HG03520 (cell line): ENCODE measurements at regions not wholly inside any gene's neighbourhood (a gene's known extent, or its start where the extent isn't known, plus 50 kb on each side); places are given as distances from the start of the nearest gene placed in this dataset.

Experiments used
- ATAC-seq: cut with Tn5 transposase; IDR thresholded peaks from one replicate; pipeline ENCODE4 v1.9.1; 2021; ENCODE audit warnings: mild to moderate bottlenecking, moderate library complexity; ENCODE audit not compliant: unreplicated experiment

- ATAC-seq: no peak
Observed at GRCh38 chr2:147384659-147385058, 460.2 kb upstream of the ACVR2A start.

- no peak for ATAC-seq
Observed at GRCh38 chr2:147382322-147382948, 462.4 kb upstream of the ACVR2A start.

- ATAC-seq: no peak
Observed at GRCh38 chr2:147378403-147378802, 466.4 kb upstream of the ACVR2A start.

GRCh38 chr2:147375073-147375472 is 469.8 kb upstream of the ACVR2A start:
- ATAC-seq: no peak

- no peak for ATAC-seq
Observed at GRCh38 chr2:147374423-147374811, 470.4 kb upstream of the ACVR2A start.

- no peak for ATAC-seq
Observed at GRCh38 chr2:147373800-147374422, 470.9 kb upstream of the ACVR2A start.

- no peak for ATAC-seq
Observed at GRCh38 chr2:147368306-147368705, 476.5 kb upstream of the ACVR2A start.

GRCh38 chr2:147366279-147366678 is 478.6 kb upstream of the ACVR2A start:
- ATAC-seq: no peak

- no peak for ATAC-seq
Observed at GRCh38 chr2:147365622-147366021, 479.2 kb upstream of the ACVR2A start.

GRCh38 chr2:147364597-147364996 is 480.2 kb upstream of the ACVR2A start:
- ATAC-seq: no peak

- no peak for ATAC-seq
Observed at GRCh38 chr2:147363181-147363580, 481.6 kb upstream of the ACVR2A start.

- ATAC-seq: no peak
Observed at GRCh38 chr2:147358375-147358774, 486.5 kb upstream of the ACVR2A start.

GRCh38 chr2:147356157-147356556 is 488.7 kb upstream of the ACVR2A start:
- ATAC-seq: no peak

GRCh38 chr2:147355706-147356105 is 489.1 kb upstream of the ACVR2A start:
- no peak for ATAC-seq

- ATAC-seq: no peak
Observed at GRCh38 chr2:147353072-147353381, 491.8 kb upstream of the ACVR2A start.

- ATAC-seq: peak; percentile 64
Observed at GRCh38 chr2:147352264-147353071, 492.4 kb upstream of the ACVR2A start.

- no peak for ATAC-seq
Observed at GRCh38 chr2:147351784-147352183, 493.0 kb upstream of the ACVR2A start.

- no peak for ATAC-seq
Observed at GRCh38 chr2:147348931-147349555, 495.8 kb upstream of the ACVR2A start.

- no peak for ATAC-seq
Observed at GRCh38 chr2:147346142-147346541, 498.7 kb upstream of the ACVR2A start.

- no peak for ATAC-seq
Observed at GRCh38 chr2:147345246-147345645, 499.6 kb upstream of the ACVR2A start.

GRCh38 chr2:147342329-147342728 is 502.5 kb upstream of the ACVR2A start:
- no peak for ATAC-seq
